GM18868 (cell line): ENCODE measurements at regions not wholly inside any gene's neighbourhood (a gene's known extent, or its start where the extent isn't known, plus 50 kb on each side); places are given as distances from the start of the nearest gene placed in this dataset.
"Not testable (repeated sequence)": the region's sequence is repeated elsewhere in the genome, so short reads cannot be mapped to it uniquely, and the experiment has no call there.

Source experiments
- ATAC-seq: cut with Tn5 transposase; IDR thresholded peaks from one replicate; pipeline ENCODE4 v1.9.1; 2021; ENCODE audit warnings: mild to moderate bottlenecking, moderate library complexity; ENCODE audit not compliant: unreplicated experiment

DNA sequence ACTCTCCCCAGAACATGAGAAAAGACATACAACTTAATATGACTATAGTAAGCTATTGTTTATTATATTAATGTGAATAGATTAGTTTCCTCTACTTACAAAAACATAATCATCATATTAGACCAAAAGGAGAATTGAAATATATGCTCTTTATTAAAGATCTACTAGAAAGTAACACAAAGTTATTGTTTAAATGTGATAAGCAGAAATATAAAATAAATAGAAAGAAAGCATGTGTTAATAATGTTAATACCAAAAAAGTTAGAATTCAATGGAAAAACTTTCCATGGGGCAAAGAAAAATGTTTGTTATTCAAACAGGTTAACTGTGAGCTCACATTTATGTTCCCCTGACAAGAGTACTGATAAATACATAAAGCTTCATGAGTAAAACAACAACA lies 421.4 kb upstream of the UBE2E3 start:
- ATAC-seq: no peak

DNA sequence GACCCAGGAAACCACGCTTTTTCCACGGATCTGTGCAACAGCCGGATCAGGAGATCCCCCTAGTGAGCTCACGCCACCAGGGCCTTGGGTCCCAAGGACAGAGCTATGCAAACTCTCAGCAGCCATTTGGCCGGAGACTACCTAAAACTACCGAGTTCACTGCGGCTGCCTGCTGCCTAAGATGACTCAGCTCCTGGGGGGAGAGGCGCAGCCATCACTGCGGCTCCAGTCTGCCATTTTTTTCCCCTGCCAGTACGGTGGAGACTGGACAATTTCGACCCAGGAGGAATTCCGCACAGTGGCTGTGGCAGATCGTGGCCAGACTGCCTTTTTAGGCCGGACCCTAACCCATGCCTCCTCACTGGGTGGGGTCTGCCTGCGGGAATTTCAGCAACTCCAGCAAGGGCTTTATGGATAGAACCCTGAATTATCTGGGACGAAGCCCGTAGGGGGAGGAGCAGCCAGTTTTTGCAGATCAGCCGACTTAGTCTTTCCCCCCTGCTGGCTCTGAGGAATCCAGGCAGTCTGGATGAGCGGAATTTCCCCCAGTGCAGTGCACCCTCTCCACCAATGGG lies 424.9 kb upstream of the UBE2E3 start:
- no peak for ATAC-seq

DNA sequence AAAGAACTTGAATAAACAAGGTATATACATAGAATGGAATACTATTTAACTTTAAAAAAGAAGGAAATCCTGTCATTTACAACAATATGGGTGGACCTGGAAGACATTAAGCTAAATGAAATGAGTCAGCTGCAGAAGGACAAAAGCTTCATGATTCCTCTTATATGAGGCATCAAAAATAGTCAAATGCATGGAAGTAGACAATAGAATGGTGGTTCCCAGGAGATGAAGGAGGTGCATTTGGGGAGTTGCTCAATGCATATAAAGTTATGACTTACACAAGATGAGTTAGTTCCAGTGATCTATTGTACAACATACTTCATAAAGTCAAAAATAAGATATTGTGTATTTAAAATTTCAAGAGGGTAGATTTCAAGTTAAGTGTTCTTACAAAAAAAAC lies 426.1 kb upstream of the UBE2E3 start:
- no peak for ATAC-seq

DNA sequence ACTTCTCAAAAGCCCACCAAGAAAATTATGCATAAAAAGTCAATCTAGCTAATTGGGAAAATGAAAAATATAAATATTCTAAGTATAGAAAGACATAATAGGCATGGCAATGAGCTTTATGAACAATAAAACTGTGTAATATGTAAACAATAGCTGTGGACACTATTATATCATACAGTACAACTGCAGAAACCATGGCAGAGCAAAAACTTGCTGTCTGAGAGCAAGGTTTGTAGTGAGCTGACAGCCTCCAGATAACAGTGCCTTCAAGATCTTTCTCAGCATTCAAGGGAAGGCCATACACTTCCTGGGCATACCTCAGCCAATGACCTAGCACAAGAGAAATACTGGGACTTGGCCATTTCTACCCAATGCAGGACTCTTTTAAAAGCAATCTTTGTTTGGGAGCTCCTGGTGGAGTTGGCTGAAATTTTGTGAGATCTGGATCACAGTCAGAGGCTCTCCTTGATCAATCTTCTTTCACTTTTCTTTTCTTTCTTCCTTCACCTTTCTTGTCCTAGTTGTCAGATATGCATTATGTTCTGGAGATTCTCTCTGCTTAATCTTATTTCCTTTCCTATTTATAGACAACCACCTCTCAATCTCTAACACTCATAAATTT lies 427.2 kb upstream of the UBE2E3 start:
- no peak for ATAC-seq

DNA sequence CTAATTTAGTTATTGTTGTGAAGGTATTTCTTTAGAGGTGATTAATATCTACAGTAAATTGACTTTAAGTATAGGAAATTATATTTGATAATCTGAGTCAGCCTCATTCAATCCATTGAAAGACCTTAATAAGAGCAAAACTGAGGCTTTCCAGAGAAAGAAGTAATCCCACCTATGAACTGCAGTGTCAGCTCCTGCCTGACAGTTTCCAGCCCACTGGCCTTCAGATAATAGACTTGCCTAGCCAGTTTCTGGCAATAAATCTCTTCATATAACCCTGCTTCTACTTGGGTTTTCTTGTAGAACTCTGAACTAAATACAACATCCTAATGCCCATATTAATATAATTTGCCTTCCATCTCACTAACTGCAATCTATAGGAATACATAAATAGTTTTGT lies 437.9 kb upstream of the UBE2E3 start:
- no peak for ATAC-seq

DNA sequence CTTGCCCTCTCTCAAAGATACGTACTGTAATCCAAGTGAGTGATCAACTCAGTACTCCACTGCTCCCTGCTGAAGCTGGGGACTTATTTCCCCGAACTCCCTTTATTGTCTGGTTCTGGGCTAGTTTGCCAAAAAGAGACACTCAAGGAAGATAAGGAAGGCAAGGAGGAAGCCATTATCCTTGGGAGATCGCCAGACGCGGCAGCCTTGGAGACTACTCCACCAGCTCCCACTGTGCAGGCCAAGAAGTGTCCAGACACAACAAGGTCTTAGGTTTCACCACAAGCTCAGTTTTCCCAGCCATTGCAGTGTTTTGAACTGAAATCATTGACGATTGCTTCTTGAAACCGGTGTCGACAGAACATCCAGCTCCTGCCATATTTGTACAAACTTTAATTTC lies 439.6 kb upstream of the UBE2E3 start:
- no peak for ATAC-seq

DNA sequence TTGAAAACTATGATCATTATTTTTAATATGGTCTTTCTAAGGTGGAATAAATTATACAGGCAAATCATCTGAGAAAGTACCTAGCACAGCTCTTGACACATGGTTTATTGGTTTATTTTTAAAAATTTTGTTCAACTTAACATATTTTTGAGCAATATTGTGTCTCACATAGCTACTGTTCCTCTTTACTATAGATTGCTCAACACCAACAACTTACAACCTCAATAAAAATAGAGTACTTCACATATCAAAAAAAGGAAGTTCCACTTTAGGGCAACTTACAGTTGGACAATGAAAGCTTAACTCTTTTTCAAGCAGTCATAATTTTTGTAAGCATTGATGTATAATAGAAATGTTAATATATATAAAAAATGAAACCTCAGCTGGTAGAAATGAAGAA lies 440.9 kb upstream of the UBE2E3 start:
- ATAC-seq: no peak

DNA sequence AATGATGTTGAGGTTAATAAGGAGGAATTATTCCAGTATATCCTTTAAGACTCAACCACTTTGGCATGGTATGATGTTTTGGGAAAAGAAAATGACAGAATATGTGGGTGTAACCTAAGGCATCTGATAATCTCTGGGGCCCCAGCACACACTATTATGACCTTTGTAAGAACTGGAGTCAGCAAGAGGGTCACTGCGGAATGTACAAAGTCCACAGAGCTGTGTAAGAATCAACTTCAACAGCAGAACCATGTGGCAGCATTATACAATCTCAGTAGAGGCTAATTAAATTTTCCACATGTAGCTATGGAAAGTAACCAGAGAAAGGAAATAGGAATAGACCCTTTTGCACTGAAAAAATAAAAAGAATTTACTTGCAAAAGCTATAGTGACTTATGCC lies 445.1 kb upstream of the UBE2E3 start:
- ATAC-seq: no peak

DNA sequence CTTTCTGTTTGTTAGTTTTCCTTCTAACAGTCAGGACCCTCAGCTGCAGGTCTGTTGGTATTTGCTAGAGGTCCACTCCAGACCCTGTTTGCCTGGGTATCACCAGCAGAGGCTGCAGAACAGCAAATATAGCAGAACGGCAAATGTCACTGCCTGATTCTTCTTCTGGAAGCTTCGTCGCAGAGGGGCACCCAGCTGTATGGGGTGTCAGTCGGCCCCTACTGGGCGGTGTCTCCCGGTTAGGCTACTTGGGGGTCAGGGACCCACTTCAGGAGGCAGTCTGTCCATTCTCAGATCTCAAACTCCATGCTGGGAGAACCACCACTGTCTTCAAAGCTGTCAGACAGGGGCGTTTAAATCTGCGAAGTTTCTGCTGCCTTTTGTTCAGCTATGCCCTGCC lies 448.6 kb upstream of the UBE2E3 start:
- ATAC-seq: not testable (repeated sequence)

DNA sequence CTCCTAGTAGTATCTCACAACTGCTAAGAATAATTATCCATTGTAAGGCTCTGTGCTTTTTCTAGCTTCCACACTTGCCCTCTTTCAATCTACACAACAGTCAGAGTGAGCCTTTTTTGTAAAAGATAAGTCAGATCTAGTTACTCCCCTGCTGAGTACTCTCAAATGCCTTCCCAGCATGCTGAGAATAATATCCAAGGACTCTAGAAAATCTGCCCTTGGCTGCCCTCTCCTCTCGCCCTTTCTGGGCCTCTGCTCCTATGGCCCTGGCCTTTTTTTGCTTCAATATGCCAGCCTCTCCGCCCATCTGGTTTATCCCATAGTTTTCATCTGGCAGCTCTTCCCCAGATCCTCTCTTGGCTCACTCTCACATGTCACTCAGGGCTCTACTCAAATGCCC lies 455.9 kb upstream of the UBE2E3 start:
- ATAC-seq: no peak

DNA sequence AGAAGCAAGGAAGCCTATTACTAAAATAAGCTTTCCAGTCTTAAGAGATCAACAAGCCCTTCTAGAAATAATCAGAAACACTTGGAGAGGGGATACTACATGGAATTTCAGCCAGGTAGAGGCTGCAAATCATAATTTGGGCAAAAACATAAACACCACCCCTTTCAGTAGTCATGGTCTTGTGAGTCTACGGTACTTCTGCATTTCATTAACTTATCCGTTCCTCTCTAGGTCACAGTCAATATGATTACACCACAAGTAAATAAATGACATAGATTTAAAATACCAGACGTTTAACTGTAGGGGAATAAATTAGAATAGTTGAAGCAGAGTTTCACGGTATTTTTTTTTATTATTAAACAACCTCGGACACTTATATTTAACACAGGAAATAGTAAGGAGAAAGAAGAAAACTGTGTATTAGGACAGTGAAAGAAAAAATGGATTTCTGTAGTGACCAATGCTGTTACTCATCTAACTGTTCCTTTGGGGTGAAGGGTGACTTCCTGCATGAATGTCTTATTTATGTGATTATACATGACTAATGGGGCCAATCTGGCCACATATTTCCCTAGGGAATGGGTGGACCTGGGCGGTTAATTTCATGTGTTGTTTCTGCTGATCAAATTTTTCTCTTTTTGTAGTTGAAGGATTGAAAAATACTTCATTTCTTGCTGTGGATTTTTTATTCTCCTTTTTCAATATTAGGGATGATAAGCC lies 456.6 kb upstream of the UBE2E3 start:
- ATAC-seq: no peak

DNA sequence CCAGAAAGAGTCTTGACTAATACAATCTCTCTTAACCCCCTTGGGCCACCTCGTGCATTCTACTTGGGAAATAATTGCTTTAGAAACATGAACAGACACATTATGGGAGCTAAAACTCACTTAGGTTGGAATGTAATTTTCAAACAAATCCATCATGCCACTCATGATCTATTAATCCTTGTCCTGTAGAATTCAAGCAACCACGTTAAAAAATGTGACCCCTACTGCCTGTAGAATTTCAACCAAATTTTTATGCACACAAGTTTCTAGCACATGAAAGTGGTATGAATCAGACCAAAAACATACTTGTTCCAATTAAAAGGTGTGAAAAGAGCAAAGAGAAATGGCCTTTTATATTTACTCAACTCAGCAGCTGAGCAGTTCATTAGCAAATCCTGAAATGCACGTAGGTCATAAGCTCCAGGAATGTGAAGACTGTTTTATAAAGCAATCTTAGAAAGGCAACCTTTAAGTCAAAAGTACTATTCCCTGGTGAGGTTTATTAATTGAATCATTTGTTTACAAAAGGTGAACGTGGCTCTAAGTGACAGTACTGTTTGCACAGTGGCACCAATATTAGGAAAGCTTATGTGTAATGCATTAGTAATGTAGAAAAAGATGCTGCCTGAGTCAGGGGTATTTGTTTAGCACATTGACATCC lies 459.4 kb upstream of the UBE2E3 start:
- no peak for ATAC-seq

DNA sequence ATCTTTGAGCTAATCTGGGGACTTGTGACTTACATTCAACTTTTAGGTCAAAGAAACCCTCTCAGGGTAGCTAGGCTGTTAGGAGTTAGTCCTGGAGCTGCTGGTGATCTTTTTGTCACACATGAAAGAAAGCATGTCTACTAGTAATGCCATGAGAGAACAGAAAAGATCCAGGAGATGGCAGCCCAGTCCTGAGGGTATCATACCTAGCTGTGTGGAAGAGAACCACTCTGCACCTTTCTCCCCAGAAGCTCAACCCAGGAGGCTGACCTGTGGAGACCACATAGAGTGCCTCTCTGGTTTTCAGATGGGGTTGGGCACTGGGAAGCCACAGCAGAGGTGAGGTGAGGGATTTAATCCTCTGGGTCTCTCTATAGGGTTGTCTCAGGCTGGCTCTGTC lies 460.2 kb upstream of the UBE2E3 start:
- ATAC-seq: no peak

DNA sequence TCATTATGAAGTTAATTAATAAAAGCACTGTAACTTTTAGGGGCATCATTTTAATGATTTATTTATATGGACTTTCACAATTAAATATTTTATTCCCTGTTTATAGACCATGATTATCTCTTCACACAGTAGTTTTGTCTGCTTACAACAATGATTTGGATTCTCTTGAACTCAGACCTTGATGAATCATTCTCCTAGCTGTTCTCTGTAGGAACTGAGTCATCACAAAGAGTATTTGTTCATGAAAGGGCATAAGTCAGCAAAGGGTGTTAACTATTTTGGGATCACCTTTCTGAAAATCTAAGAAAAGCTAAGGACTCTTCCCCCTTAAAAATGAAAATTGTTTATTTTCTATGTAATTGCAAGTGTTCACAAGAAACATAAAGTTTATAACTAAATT lies 461.1 kb upstream of the UBE2E3 start:
- no peak for ATAC-seq

DNA sequence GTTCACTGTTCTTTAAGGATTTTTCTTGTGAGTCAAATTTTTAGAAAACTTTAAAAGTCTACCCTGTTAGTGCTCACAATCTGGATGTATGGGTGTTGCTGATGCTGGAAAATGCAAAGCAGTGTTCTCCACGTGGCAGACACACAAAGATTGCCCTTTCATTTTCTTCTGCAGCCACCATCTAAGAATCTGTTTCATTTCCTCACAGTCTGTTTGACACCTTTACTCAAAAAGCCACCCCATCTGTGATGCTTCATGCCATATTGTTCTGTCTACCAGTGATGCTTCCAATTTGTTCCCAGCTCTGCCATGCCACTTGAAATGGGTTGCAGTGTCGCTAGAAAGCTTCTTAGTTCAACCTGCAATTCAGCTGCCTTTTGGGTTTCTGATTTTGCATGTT lies 464.2 kb upstream of the UBE2E3 start:
- peak; percentile 58 for ATAC-seq

DNA sequence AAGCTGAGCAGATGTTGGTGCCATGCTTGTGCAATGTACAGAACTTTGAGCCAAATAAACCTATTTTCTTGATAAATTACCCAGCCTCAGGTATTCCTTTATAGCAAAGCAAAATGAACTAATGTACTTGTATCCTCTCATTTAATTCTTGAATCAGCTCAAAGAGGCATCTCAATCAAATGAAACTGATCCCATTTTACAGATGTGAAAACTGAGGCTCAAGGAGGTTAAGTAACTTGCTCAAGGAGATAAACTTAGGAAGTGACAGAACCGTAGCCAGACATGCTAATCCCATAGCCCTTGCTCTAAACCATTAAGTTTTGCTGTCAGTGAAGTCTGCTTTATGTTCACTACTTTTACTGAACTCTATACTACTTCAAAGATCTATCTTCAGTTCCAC lies 467.0 kb upstream of the UBE2E3 start:
- no peak for ATAC-seq

DNA sequence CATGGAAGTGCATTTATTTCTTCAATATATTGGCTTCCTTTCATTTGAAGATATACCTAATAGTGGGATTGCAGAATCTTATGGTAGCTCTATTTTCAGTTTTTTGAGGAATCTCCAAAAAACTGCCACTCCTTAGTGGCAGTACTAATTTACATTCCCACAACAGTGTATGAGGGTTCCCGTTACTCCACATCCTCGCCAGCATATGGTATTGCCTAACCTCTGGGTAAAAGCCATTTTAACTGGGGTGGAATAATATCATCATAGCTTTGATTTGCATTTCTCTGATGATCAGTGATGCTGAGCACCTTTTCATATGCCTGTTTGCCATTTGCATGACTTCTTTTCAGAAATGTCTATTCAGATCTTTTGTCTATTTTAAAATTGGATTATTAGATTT lies 471.9 kb upstream of the UBE2E3 start:
- ATAC-seq: no peak

DNA sequence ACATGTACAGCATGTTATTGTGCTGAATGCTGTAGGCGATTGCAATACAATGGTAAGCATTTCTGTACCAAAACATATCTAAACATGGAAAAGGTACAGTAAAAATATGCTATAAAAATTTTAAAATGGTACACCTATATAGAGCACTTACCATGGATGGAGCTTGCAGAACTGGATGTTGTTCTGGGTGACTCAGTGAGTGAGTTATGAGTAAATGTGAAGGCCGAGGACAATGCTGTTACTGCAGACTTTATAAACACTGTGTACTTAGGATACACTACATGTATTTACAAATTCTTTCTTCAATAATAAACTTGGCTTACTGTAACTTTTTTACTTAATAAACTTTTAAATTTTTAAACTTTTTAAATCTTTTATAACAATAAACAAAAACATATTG lies 473.4 kb upstream of the UBE2E3 start:
- ATAC-seq: no peak

DNA sequence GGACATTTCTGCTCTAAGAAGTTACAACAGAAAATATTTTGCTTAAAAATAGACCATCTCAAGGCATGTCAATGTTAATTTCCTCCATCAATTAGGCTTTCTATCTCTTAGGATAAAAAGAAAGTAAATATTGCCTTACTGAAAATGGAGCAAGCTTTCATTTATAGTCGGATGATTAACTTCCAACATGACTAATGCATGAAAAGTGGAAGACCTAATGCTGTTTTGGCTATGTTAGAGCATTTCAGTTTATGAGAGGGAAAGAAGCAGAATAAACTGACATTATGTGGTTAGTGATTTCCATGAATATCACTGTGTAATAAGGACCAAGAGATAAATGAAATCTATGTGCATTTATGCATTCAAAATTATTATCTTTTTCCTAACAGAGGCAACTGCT lies 475.2 kb upstream of the UBE2E3 start:
- no peak for ATAC-seq

DNA sequence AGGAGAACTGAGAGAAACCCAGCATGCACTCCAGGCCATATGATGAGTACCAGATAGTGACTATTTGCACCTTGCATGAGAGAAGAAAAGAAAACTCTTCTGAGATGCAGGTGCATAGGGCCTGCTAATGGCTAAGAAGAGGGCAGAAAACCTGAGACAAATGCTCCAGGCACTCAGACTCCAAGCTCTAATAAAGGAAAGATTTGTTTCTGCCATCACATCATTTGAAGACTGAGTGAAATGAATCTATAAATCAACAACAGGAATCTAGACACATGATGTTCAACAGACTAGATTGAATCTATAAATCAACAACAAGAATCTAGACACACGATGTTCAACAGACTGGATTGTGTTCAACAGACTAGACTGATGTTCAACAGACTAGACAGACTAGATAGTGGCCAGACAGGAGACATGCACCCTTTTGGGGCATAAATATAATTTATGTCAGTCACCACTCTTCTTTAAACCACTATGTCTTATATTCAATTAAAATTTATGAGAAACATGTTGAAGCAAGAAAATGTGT lies 482.7 kb upstream of the UBE2E3 start:
- no peak for ATAC-seq

DNA sequence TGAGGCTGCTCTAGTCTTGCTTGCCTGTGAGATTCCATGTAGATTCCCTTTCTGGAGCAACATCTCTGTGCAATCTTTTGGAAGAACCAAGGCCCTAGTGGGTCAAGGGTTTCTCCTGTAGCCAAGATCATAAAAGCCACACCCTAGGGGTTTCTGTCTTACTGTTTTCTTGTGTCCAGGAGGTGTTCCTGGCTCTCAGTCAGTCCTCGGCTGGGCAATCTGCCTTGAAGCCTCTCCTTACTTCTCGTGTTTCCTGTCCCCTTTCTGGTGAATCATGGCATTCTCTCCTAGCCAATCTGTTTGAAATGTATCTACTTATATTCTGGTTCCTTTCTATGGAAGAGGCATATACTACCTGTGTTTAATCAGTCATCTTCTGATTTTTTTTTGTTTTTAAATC lies 484.8 kb upstream of the UBE2E3 start:
- ATAC-seq: no peak

DNA sequence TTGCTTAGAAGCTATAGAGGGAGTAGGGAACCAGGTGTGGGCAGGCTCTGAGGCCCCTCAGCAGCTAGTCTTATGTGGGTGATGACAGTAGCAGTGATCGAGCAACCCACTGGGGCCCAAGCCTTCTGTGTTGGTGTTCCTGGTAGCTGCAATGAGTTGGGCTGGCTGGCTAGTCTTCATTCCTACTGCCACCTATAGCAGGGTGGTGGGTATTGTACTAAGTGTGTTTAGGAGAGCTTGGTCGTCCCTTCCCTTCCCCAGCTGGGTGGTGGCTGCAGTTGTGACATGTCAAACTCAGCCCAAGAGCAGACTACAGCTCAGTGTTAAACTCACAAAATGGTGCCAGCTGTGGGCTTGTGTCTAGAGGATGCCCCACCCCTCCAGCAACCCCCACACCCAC lies 486.1 kb upstream of the UBE2E3 start:
- no peak for ATAC-seq
